GM18520 (cell line): ENCODE measurements at regions not wholly inside any gene's neighbourhood (a gene's known extent, or its start where the extent isn't known, plus 50 kb on each side); places are given as distances from the start of the nearest gene placed in this dataset.

Experiments used
- ATAC-seq: cut with Tn5 transposase; IDR thresholded peaks from one replicate; pipeline ENCODE4 v1.9.1; 2021; ENCODE audit not compliant: unreplicated experiment

DNA sequence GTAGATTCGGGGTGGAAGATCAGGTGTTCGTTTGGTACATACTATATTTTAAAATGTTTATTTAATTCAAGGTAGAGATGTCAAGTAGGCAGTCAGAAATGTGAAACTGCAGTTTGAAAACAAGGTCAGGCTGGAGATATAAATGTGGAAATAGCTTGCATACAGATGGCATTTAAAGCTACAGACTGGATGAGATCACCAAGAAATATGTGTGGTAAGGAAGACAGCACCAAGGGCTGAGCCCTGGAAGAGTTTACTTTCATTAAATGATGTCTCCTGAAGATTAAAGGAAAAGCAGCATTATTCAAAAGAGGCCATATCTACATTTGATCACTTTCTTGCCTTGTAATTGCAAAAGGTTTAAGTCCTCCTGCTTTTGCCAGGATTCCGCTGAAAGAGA, 271.3 kb downstream of the PTBP2 start:
- ATAC-seq, result no peak

DNA sequence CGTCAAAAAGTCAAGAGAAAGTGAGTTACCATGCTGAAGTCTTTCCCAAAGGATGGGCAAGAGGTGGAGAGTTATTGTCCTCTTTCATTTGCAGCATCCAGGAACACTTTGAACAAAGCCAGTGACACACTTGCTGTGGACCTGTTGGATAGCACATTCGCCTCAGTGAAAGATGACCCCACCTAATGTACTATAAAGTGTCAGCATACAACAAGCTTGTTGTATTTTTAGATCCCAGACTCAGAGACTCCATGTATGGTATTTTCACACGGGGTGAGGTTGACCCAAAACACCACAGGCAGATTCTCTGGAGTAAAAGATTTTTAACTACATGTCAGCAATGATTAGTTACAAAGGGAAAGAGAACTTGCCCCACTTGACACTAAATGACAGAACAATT, 273.8 kb downstream of the PTBP2 start:
- no peak for ATAC-seq

DNA sequence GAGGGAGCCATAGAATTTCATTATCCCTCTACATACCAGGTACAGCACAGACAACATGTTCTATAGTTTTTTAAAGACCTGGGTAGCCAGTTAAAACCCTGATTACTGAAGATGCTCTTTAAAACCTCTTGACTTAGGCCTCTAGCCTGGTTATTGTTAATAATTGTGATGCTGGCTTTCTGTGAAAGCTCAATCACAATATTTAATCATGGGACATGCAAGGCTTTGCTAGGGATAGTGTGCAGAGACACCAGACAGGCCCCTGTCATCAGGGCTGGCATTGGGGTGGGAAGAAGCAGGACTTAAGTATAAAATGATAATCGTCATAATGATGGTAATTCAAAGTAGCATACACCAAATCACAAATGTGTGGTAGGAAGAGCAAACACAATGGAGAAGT, 274.4 kb downstream of the PTBP2 start:
- no peak for ATAC-seq

DNA sequence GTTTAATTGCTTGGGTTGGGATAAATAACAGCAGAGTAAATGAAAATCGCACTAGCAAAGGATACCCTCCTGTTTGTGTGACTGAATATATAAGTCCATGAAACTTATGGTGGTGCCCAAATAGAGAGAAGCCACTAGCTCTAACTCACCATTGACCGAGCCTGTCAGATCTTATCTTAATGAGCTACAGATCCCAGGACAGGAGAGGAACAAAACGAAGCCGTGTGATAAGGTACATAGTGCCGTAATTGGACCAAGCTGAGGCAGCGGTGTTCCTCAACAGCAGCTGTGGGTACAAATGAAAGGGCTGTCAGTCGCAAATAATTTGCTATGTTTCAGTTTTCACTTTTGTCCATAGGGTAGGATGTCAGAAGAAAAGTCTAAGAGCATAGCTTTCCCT, 276.1 kb downstream of the PTBP2 start:
- no peak for ATAC-seq

DNA sequence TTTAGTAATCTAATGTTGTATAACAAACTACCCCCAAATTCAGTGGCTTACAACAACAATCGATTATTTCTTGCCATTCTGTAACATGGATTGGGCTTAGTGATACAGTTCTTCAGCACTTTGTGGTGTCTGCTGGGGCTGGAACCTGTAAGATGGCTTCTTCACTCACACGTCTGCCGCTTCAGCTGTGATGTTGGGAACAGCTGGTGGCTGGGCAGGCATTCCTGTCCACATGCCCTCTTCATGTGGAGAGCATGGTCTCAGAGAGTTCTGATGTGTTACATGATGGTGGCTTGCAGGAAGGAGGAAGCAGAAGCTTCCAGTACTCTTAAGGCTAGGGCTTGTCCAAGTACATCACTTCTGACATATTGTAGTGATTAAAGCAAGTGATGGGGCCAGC, 276.9 kb downstream of the PTBP2 start:
- no peak for ATAC-seq

DNA sequence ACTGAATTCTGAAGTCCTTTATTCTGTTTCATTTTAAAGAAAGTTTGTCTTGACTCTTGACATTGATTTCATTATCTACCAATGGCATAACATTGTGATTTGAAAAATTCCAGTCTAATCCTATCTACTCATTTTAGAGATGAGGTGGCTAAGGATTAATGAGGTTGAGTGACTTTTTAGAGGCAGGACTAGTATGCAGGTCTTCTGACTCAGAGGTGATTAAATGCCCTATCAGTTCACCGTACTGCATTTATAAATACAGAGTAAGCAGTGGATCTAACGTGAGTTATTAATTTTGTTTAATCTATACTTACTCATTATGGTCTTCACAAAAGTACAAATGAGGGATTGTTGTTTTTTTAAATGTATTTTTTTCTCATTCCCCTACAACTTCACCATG, 277.6 kb downstream of the PTBP2 start:
- ATAC-seq, result no peak

DNA sequence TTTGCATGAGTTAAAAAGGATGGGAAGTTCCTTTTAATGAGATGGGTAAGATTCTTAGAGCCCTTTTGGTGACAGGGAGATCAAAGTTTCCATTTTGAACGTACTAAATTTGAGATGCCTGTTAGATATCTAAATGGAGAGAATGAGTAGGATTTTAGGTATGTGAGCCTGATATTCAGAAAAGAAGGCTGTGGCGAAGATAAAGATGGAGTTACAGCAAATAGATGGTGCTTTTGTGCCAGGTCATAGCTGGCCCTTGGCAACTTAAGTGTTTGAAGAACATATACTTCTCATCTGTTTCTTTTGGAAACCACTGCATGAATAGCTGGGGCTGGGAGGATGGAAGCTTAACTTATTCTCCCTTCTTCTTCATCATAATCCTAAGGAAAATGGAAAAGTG, 282.5 kb downstream of the PTBP2 start:
- no peak for ATAC-seq

DNA sequence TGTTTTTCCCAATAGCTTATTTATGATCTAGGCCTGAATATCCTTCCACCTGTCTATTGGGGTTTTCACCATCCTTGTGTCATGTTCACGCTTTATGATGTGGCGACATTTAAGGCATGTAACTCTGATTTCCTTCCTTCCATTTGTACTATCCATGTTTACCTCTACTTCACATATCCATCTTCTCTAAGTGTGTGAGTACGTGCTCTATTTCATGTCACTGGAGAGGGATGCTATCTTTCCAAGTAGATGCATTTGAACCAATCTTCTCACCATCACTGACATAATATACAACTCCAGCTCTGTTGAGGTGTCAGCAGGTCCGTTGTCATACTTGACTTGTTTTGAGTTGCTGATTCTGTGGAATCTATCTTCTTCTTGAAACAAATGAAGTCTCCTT, 283.2 kb downstream of the PTBP2 start:
- ATAC-seq, result no peak

DNA sequence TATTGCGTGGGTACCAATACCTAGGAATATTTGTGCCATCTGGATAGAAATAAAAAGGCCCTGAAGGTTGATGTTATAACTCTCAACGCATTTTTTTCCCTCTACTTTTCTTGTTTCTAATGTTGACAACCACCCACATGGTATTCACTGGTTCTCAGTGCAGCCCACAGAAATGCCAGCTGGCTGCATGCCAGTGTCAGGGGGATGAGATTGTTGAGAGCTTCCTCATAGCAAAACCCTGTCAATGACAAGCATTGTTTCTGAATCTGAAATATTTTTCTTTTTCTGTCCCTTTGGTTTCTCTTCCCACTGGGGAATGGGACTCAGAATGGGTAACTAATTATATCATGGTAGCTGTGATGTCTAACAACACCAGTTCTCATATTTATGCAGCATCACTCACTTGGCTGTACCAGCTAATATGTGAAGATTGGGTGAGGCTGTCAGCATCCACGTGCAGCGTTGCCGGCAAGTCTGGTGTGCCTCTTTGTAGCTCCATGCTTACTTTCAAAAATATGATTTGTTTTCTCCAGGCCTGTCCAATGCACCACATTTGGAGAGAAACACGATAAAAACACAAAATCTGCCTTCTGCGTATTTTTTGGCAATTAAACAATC, 284.6 kb downstream of the PTBP2 start:
- ATAC-seq, result no peak

DNA sequence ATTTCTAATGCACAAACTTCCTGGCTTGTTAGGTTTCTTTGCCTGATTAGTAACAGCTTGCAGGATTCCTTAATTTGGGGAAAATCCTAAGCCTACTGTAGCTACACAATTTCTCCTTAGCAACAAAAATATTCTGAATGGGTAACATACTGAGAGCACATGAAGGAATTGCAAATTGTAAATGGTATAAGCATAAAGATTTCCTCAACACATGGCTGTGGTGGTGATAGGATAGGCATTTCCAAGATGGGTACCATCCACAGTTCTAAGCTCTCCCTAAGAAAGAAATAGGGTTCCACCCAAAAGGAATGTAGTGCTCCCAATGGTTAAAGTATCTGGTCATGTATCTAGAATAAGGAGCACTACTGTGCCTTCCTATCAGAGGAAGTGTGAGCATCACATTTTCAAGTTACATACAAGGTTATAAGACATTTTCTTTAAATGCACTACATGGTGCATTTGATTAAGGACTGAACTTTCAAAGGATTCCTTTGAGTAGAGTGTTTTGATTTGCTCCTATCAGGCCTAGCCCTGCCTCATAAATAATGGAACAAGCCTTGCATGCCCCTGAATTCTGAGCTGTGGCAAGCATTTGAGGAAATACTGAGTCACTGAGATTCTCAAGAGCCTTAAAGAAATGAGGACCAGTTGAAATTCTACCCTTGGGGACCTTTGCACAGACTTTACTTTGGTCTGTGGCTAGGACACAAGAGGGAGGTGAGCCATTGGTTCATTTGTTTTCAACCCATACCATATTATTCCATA, 286.4 kb downstream of the PTBP2 start:
- ATAC-seq, result no peak

DNA sequence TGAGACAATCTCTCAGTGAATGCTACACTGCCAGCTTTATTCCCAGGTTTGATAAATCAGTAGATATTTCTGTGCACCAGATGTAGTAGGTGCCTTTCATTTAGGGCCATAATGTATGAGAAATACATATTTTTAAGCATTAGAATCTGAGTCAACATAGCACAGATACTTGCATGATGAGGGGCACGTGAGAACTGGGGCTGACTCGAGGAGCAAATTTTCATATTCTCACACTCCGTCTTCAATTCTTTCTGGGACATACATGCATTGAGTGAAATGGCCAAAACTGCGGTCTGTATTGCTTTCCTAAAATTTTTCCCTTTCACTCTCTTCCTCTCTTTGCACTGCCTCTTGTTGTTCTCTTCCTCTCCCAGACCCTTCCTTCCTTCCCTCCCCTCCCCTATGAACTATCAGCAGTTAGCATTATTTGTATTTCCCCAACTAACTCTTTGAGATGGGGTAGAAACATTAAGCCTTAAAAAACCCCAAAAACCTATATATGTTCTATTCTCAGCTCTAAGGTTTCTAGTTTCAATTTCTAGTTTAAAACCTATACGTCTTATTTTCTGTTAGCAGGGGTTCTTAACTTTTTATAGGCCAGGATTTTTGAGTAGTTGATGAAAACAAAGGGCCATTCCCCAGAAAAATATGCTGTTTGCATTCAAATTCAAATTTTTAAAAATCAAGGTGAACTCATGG, 289.1 kb downstream of the PTBP2 start:
- no peak for ATAC-seq

DNA sequence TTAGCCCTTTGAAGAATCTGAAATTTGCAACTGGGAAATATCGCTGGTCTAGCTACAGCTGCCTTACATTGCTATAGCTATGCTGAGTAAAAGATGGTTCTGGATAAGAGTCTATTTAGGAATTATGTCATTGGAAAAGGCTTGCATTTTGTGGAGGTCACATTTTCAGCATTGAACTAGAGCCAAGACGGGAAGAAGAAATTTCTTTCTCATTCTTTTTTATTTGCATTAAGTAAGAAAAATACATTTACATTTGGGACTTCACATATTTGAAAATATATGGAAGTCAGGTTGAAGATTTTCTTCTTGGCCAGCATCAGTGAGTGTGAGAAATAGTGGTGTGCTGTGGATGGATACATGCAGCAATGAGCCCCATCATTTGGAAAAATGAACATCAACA, 291.6 kb downstream of the PTBP2 start:
- no peak for ATAC-seq

DNA sequence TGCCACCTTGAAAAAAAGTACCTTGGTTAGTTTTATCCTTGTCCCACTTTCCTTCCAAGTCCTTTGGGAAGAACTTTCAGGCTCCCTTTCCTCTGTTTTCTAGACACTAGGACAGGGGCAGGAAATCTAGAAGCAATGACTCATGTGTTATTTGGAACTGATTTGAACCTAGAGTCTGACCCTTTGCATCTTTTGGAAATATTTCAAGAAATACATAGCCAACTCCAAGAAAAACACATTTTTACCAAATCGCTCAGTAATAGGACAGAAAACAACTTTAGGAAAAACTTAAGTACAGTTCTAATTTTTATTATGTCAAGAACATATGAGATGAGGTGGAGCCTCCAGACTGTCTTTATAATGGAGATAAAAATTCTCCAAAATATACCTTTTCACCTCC, 292.4 kb downstream of the PTBP2 start:
- ATAC-seq, result no peak

DNA sequence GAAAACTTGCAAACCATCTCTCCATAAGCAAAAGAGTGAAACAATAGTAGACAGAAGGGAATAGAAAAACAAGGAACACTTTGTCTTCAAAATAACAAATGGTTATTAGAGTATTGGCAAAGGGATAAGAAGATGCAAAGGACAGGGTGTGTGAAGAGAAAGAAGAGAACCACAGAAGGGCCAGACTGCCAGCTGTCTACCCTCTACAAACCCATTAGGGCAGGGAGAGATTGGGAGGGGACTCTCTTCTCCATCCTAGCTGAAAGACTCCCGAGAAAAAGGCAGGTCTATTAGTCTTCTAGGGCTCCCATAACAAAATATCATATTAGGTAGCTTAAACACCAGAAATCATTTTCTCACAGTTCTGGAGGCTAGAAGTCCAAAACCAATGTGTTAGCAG, 292.8 kb downstream of the PTBP2 start:
- ATAC-seq, result no peak

DNA sequence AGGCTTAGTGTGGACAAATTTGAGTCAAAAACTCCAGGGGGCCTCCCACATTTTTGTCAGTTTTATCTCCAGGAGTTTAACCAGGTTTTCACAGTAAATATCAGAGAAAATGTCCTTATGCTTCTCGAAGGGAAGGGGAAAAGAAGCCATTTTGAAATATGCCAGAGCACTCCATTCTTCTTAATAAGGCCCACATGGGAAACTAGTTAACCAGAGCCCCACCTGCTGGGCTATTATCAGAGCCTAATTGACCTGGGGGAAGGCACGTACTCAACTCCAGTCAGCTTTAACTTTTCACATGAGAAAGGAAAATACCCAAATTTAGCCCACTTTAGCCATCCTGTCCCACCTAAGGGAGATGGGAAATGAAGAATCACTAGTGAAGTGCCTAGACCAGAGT, 296.3 kb downstream of the PTBP2 start:
- ATAC-seq, result no peak
